Hepatocyte (in vitro differentiated cells): ENCODE measurements at regions not wholly inside any gene's neighbourhood (a gene's known extent, or its start where the extent isn't known, plus 50 kb on each side); places are given as distances from the start of the nearest gene placed in this dataset.

ENCODE experiments used
- EZH2 ChIP-seq: fragments of 200-600 bp; sonication (generic); IDR thresholded peaks from 2 replicates; pipeline ENCODE4 v1.6.1; 2016; ENCODE audit warnings: antibody characterized with exemption, mild to moderate bottlenecking, borderline replicate concordance
- TF ChIP-seq, protein P1 (sequence below): fragments of 200-600 bp; sonication (generic); IDR thresholded peaks from 2 replicates; pipeline ENCODE4 v1.5.1; 2016; ENCODE audit warnings: antibody characterized with exemption, mild to moderate bottlenecking; ENCODE audit not compliant: poor library complexity

- TF ChIP-seq, protein P1, sequence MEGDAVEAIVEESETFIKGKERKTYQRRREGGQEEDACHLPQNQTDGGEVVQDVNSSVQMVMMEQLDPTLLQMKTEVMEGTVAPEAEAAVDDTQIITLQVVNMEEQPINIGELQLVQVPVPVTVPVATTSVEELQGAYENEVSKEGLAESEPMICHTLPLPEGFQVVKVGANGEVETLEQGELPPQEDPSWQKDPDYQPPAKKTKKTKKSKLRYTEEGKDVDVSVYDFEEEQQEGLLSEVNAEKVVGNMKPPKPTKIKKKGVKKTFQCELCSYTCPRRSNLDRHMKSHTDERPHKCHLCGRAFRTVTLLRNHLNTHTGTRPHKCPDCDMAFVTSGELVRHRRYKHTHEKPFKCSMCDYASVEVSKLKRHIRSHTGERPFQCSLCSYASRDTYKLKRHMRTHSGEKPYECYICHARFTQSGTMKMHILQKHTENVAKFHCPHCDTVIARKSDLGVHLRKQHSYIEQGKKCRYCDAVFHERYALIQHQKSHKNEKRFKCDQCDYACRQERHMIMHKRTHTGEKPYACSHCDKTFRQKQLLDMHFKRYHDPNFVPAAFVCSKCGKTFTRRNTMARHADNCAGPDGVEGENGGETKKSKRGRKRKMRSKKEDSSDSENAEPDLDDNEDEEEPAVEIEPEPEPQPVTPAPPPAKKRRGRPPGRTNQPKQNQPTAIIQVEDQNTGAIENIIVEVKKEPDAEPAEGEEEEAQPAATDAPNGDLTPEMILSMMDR = peak; percentile 32
- TF ChIP-seq EZH2 = no peak
These were observed 245.3 kb downstream of the ENC1 start for GRCh38 chr5:74394916-74395880.
